ENCODE measurements at regions not wholly inside any gene's neighbourhood (a gene's known extent, or its start where the extent isn't known, plus 50 kb on each side); places are given as distances from the start of the nearest gene placed in this dataset.

GRCh38 chr12:68452078-68452715 lies 120.0 kb upstream of the MDM1 start:
- peak; percentile 29 for DNase-seq

DNA sequence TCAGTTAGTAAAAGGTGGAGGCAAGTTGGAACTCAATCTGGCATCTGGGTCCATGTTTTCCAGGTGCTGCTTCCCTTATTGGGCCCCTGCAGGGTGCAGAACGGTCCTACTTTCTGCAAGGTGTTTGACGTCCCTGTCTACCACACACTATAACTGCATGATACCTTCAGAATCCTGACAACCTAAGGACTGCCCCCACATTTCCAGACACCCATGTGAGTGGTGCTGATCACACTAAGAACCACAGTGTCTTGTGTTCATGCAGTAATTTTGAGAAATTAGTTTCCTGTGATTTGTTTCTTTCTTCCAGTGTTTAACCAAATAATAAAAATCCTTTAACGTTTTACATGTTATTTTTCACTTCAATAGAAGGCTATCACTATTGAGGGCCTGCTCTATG lies 121.1 kb upstream of the MDM1 start:
- no peak for DNase-seq

DNA sequence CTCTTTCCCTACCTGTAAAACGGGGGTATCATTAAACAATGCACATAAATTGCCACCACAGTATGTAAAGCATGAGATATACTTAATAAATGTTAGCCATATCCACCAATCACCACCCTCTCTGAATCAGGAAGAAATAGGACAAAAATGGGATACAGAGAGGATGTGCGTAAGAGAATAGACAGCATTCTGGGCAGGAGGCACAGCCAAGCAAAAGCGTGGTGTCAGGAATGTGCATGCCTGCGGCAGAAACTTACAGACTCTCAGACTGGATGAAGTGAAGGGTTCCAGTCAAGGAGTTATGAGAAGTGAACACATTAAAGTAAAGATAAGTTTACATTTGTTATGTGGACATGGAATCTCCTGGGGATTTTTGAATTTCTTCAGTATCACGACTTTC lies 121.7 kb upstream of the MDM1 start:
- DNase-seq = no peak

DNA sequence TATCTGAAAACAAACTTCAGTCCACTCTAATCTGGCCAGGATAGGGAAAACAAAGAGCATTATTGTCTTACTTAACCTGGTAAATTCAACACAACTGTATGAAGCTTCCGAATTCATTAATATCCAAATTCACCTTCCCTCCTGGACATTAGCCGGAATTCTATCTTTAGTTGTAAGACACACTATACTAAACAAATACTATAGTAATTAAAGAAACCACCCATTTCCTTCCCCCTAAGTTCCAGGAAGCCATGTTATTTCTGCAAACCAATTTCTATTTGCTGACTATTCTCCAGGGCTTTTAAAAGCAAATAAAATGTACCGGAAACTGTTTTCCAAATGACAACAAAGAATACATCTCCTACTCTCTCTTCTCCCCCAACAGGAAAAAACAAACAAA lies 122.7 kb upstream of the MDM1 start:
- peak; percentile 30 for DNase-seq

GRCh38 chr12:68455691-68456345 lies 123.7 kb upstream of the MDM1 start:
- no peak for DNase-seq

DNA sequence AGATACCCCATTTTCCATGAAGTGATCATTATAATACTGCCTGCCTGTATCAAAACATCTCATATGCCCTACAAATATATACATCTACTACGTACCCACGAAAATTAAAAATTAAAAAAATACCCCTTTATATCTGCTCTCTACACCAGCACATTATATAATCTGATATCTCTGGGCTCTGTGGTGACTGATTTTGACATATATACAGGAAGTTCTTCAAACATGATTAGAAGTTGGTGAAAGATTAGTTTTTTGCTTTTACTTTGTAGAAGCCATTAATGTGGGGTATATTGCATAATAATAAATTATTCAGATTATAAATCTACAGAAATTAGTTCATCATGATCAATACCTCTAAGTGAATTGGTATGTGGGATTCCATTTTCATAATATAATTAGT lies 126.7 kb upstream of the MDM1 start:
- no peak for DNase-seq

GRCh38 chr12:68460236-68460635 lies 128.1 kb upstream of the MDM1 start:
- DNase-seq = no peak

- no peak for DNase-seq
Measured at GRCh38 chr12:68461645-68462044, 129.5 kb upstream of the MDM1 start.

DNA sequence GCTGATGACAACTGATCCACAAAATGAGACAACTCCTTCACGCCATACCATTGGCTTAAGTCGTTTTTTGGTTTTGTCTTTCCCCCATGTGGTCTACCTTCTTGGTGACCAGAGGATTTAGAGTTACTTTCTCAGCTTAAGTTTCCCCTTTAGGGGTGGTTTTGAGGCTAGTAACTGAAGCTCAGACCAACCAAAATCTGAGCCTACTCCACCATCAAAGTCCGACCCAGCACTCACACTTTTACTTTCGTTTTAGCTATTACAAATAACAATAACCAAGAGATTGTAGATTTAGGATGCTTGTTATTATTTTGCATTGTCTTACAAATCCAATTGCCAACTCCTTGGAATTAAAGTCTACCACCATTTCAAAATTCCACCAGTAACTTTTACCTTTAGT lies 130.6 kb upstream of the MDM1 start:
- no peak for DNase-seq

GRCh38 chr12:68465227-68465626 lies 133.1 kb upstream of the MDM1 start:
- no peak for DNase-seq

DNA sequence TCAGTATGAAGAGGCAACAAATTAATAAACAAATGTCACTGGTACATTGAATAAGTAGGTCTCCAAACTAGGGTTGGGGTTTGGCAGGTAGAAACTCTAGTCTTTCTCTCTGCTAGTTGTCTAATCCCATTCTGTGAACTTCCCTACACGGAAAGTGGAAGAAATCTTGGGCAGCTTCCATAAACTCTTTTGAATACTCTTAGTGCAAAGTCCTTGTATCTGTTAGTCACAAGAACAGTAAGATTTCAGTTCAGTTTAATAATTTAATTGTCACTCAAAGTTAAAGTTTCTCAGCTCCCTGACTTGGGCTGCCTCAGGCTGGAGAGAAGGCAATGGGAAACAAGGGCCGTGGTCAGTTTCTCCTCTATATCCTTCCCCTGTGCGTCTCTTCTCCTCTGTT lies 135.4 kb upstream of the MDM1 start:
- DNase-seq = no peak

DNA sequence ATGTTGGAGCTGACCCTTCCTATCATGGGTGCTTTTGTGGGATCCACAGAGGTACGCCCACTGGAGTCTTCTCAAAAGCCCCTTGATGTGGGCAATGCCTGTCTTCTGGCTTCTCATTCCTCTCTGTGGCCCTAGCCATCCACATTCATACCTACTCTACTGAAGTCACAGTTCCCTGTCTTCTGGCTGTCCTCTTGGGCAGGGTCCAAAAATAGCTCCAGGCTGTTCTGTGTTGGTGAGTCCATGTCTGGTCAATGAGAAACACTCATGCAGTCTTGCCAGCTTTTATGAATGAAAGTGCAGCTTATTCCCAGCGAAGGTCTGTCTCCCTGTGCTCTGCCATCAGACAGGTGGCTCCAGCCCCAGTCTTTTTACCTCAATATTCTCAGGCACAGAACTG lies 135.9 kb upstream of the MDM1 start:
- no peak for DNase-seq

GRCh38 chr12:68469113-68469512 lies 137.0 kb upstream of the MDM1 start:
- DNase-seq = no peak

DNA sequence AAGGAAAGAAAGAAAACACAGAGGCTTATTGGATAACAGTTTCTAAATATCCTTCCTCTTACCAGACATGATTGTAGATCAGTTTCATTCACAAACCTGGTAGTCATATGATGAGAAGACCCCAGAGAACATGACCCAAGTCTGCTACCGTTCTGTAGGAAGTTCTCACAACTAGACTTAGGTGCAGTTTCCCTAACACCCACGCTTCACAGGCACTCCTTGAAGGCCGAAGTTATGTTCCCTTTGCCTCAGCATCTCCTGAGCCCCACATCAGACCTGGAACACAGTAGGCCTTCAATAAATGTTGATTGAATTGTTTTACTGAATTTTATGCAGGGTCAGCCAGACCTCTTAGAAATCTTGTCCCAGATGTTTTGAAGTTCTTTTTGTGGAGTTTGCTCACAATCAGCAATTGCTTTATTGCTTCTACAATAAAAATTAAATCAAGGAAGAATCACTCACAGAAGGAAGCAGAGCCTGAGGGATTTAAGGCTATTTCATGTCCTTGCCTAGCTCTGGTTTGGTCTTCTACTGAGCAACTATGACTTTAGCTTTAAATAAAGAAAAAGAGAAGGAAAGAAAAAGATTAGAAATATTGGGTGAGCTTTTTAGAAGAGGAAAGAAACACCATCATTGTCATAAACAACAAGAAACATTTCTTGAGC lies 138.6 kb upstream of the MDM1 start:
- DNase-seq = no peak

DNA sequence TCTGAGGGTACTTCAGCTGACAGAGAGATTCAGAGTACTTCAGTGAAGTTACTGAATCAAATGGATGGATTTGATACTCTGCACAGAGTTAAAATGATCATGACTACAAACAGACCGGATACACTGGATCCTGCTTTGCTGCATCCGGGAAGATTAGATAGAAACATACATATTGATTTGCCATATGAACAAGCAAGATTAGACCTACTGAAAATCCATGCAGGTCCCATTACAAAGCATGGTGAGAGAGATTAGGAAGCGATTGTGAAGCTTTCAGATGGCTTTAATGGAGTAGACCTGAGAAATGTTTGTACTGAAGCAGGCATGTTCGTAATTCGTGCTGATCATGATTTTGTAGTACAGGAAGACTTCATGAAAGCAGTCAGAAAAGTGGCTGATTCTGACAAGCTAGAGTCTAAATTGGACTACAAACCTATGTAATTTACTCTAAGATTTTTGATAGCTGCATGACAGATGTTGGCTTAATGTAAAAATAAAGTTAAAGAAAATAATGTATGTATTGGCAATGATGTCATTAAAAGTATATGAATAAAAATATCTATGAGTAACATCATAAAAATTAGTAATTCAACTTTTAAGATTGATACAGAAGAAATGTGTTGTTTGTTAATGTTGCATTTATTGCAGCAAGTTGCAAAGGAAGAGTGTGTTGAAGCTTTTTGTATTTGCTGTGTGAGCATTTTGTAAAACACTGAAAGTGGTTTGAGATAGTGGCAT lies 136.1 kb upstream of the RAP1B start:
- no peak for DNase-seq

GRCh38 chr12:68476794-68477193 lies 133.9 kb upstream of the RAP1B start:
- no peak for DNase-seq

DNA sequence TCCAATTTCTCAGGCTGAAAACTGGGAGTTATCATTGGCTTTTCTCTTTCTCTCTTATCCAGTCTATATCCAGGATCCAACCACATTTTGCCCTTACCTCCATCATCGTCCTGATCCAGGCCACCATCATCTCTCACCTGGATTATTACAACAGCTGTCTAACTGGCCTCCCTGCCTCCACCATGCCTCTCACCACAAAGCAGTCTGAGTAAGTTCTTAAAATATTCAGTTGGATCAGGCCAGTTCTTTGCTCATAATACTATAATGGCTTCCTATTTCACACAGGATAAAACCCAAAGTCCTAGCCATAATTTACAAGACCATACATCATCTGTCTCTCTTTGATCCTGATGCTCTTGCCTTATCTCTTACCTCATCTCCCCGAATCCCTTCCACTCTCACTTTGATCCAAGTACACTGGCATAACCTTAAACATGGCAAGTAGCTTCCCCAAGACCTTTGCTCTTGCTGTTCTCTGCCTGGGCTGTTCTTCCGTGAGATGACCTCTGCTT lies 133.4 kb upstream of the RAP1B start:
- no peak for DNase-seq

- no peak for DNase-seq
Measured at GRCh38 chr12:68477906-68478305, 132.8 kb upstream of the RAP1B start.

DNA sequence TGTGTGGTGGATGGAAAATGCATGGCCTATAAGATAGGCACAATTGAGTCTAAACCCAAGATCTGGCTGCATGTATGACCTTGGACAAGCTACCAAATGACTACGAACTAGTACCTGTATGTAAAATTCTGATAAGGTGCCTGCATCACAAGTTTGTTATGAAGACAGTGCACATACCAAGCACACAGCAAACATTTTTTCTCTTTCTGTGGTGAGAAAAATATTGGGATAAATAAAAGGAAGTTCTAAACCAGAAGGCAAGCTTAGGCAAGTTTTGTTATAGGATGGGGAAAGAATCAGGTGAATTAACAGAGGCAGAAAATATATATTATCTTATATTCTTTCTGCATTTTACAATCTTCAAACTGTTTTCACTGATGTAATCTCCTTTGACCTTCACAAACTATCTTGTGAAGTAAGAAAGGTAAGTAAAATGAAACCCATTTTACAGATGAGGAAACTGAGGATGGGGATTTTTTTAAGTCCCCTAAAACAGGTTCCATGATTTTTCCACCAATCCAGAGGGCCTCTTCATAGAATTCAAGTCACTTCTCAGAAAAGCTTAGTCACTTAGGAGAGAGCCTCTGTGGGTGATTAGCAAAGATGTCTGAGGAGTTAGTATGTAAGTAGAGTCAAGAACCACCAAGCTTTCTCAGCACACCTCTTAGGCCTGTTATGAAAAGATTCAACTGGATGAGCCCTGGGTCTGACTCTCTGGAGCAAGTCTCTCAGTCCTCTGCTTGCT lies 132.0 kb upstream of the RAP1B start:
- DNase-seq = no peak

GRCh38 chr12:68479261-68479895 lies 131.3 kb upstream of the RAP1B start:
- no peak for DNase-seq

GRCh38 chr12:68479896-68480291 lies 130.8 kb upstream of the RAP1B start:
- no peak for DNase-seq

GRCh38 chr12:68480526-68480925 lies 130.2 kb upstream of the RAP1B start:
- DNase-seq = no peak
